Heart left ventricle (tissue), 16 donors: ENCODE measurements at regions not wholly inside any gene's neighbourhood (a gene's known extent, or its start where the extent isn't known, plus 50 kb on each side); places are given as distances from the start of the nearest gene placed in this dataset.

Source experiments
- ATAC-seq, 4 donors: fragments of 200-7000 bp; cut with Tn5 transposase; one replicate each; pipeline ENCODE4 v1.9.1; 2020 to 2022; ENCODE audit warnings: moderate library complexity in 4 of 4, mild to moderate bottlenecking in 3 of 4, moderate number of reproducible peaks in 1 of 4
- DNase-seq, 5 donors: peaks; one replicate each; pipeline ENCODE4 v3.0.0-alpha.2; 2020
- H3K27ac ChIP-seq, 12 donors: fragments of 200-600 bp; sonication (generic) in 4 of 12; one replicate each; pipeline versions ENCODE4 v1.5.0 to v1.8.0; 2016 to 2022; ENCODE audit warnings: mild to moderate bottlenecking in 2 of 12
- H3K27me3 ChIP-seq, 9 donors: fragments of 200-600 bp; sonication (generic) in 2 of 9; one replicate each; pipeline versions ENCODE4 v1.5.1 to v1.8.0; 2016 to 2022; ENCODE audit warnings: mild to moderate bottlenecking in 3 of 9
- H3K36me3 ChIP-seq, 9 donors: fragments of 200-600 bp; sonication (generic) in 2 of 9; one replicate each; pipeline versions ENCODE4 v1.5.0 to v1.8.0; 2018 to 2022; ENCODE audit warnings: mild to moderate bottlenecking in 2 of 9
- H3K4me1 ChIP-seq, 12 donors: fragments of 200-600 bp; sonication (generic) in 4 of 12; one replicate each; pipeline versions ENCODE4 v1.5.0 to v1.8.0; 2016 to 2022; ENCODE audit warnings: mild to moderate bottlenecking in 3 of 12
- H3K4me3 ChIP-seq, 12 donors: fragments of 200-600 bp; sonication (generic) in 4 of 12; one replicate each; pipeline versions ENCODE4 v1.5.0 to v1.8.0; 2017 to 2022; ENCODE audit warnings: mild to moderate bottlenecking in 9 of 12, moderate library complexity in 4 of 12
- H3K9me3 ChIP-seq, 12 donors: fragments of 200-600 bp; sonication (generic) in 4 of 12; one replicate each; pipeline versions ENCODE4 v1.5.0 to v1.8.0; 2016 to 2022; ENCODE audit warnings: mild to moderate bottlenecking in 1 of 12
- CTCF ChIP-seq, 12 donors: fragments of 200-600 bp; sonication (generic) in 4 of 12; IDR thresholded peaks; one replicate each; pipeline versions ENCODE4 v1.5.0 to v1.8.0; 2018 to 2022; ENCODE audit warnings: antibody characterized with exemption in 12 of 12, mild to moderate bottlenecking in 5 of 12
- POLR2A ChIP-seq, 2 donors: fragments of 450-650 bp; IDR thresholded peaks; one replicate each; pipeline ENCODE4 v1.6.1; 2017; ENCODE audit warnings: antibody characterized with exemption in 2 of 2, mild to moderate bottlenecking in 2 of 2, moderate library complexity in 2 of 2
- WGBS, 4 donors: extraction: QIAGEN DNeasy Blood & Tissue Kit in 2 of 4; methylation state at CpG; one replicate each; pipeline versions ENCODE4 v1.1.5 to v1.1.7; 2013 to 2018; 5-methylcytosine and 5-hydroxymethylcytosine counted together
- intact Hi-C, 10 donors: fragments of 100-400 bp; cut with DNase I; formaldehyde crosslinking; loops; one replicate each; pipeline versions ENCODE4 v1.11.1 to v1.14.2; 2022
- donor health status: ischemic (EF 13 %, LVEDD 7.1; RV severe dilation, severe dysfunction).
- donor health status: healthy with polysubstance abuse.
- donor health status: DM: no; HTN: yes; CAD: no.
- donor health status: DM: no; HTN: no; CAD: no.
- donor health status: ischemic (EF 25% LVEDD 6.9; RV normal size, moderate dysfunction).
- donor health status: ischemic (EF 25% LVEDD 5.7; RV mildly dilated, moderate dysfunction).
- donor health status: healthy.
- donor health status: DM: yes; HTN: yes; CAD: no.
- donor health status: ischemic (EF 35%, LVEDD 5.7; RV mildly dilated, moderate dysfunction).
- donor health status: nonischemic (EF 11% LVEDD 7.7; RV severe dilation, severe dysfunction).
- donor health status: DM: yes; HTN: yes; CAD: no.
- donor health status: PGD.
- donor health status: ischemic (EF 29% LVEDD 5.4; RV normal size, mild dysfunction).
- donor health status: nonischemic (EF 23%, LVEDD 6.1; RV moderate dilation, normal function).

GRCh38 chr13:104086210-104086609 is 1020.0 kb upstream of the SLC10A2 start:
- Histone ChIP-seq H3K9me3 (peaks cover 0 to 15% (median 0%) of the 10 kb centered on the region in 12 donors), H3K4me1 (no peaks in the 10 kb centered on the region), H3K36me3 (no peaks in the 10 kb centered on the region), H3K27me3 (no peaks in the 10 kb centered on the region), H3K4me3 (no peak overlapping the region), H3K27ac (no peak overlapping the region)
- WGBS, 4 donors, result 37 to 56% (median 46%) methylated on average over 1 of the region's 1 CpG
- no peak for DNase-seq
- TF ChIP-seq CTCF (IDR thresholded peaks at IDR 0.05), result no peak
- TF ChIP-seq POLR2A (IDR thresholded peaks at IDR 0.05), result no peak
- intact Hi-C loops, result no loop called here
- no peak for ATAC-seq

GRCh38 chr13:104085611-104086010 is 1019.4 kb upstream of the SLC10A2 start:
- no peak overlapping the region for H3K4me3 ChIP-seq
- no peaks in the 10 kb centered on the region for H3K4me1 ChIP-seq
- H3K27me3 ChIP-seq, result no peaks in the 10 kb centered on the region
- no peaks in the 10 kb centered on the region for H3K36me3 ChIP-seq
- no peak overlapping the region for H3K27ac ChIP-seq
- TF ChIP-seq CTCF (IDR thresholded peaks at IDR 0.05) (no peak), POLR2A (IDR thresholded peaks at IDR 0.05) (no peak)
- no peak for ATAC-seq
- peaks cover 0 to 15% (median 0%) of the 10 kb centered on the region in 12 donors for H3K9me3 ChIP-seq
- intact Hi-C loops, result no loop called here
- DNase-seq, result no peak
- 63 to 77% (median 69%) methylated on average over 4 of the region's 4 CpGs for WGBS, 4 donors

- WGBS, 4 donors, result 82 to 86% (median 82%) methylated on average over 2 of the region's 2 CpGs
- intact Hi-C loops, result no loop called here
- TF ChIP-seq CTCF (IDR thresholded peaks at IDR 0.05), result no peak
- no peak for TF ChIP-seq POLR2A (IDR thresholded peaks at IDR 0.05)
These were observed 1008.1 kb upstream of the SLC10A2 start for GRCh38 chr13:104074326-104074725.

GRCh38 chr13:104071806-104072205 is 1005.6 kb upstream of the SLC10A2 start:
- 83 to 95% (median 90%) methylated on average over 2 of the region's 2 CpGs for WGBS, 4 donors
- intact Hi-C loops, result no loop called here
- Histone ChIP-seq H3K27ac (no peak overlapping the region), H3K9me3 (peaks cover 0 to 14% (median 0%) of the 10 kb centered on the region in 12 donors), H3K4me1 (no peaks in the 10 kb centered on the region), H3K4me3 (no peak overlapping the region), H3K27me3 (no peaks in the 10 kb centered on the region), H3K36me3 (no peaks in the 10 kb centered on the region)
- TF ChIP-seq POLR2A (IDR thresholded peaks at IDR 0.05) (no peak), CTCF (IDR thresholded peaks at IDR 0.05) (no peak)
- ATAC-seq (no peak), DNase-seq (no peak)

More at GRCh38 chr13:104074326-104074725, 1008.1 kb upstream of the SLC10A2 start:
- ATAC-seq (no peak), DNase-seq (no peak)
- no peaks in the 10 kb centered on the region for H3K27me3 ChIP-seq
- no peaks in the 10 kb centered on the region for H3K4me1 ChIP-seq
- no peaks in the 10 kb centered on the region for H3K36me3 ChIP-seq
- H3K9me3 ChIP-seq, result peaks cover 0 to 14% (median 2%) of the 10 kb centered on the region in 12 donors
- H3K27ac ChIP-seq, result no peak overlapping the region
- no peak overlapping the region for H3K4me3 ChIP-seq
